ENCODE measurements at regions not wholly inside any gene's neighbourhood (a gene's known extent, or its start where the extent isn't known, plus 50 kb on each side); places are given as distances from the start of the nearest gene placed in this dataset.

- Histone ChIP-seq H3K27me3 (ENCODE audit: insufficient read depth, low read length) (no peaks in the 10 kb centered on the region), H3K9me3 (ENCODE audit: low read length) (no peaks in the 10 kb centered on the region), H2AFZ (ENCODE audit: low read depth, low read length) (no peak overlapping the region), H3K4me3 (ENCODE audit: low read length) (no peak overlapping the region), H3K4me1 (ENCODE audit: insufficient read depth, low read length) (no peaks in the 10 kb centered on the region), H3K36me3 (ENCODE audit: insufficient read depth, low read length) (no peaks in the 10 kb centered on the region)
Measured at GRCh38 chr3:159069866-159070425, 268.1 kb downstream of the MFSD1 start.

DNA sequence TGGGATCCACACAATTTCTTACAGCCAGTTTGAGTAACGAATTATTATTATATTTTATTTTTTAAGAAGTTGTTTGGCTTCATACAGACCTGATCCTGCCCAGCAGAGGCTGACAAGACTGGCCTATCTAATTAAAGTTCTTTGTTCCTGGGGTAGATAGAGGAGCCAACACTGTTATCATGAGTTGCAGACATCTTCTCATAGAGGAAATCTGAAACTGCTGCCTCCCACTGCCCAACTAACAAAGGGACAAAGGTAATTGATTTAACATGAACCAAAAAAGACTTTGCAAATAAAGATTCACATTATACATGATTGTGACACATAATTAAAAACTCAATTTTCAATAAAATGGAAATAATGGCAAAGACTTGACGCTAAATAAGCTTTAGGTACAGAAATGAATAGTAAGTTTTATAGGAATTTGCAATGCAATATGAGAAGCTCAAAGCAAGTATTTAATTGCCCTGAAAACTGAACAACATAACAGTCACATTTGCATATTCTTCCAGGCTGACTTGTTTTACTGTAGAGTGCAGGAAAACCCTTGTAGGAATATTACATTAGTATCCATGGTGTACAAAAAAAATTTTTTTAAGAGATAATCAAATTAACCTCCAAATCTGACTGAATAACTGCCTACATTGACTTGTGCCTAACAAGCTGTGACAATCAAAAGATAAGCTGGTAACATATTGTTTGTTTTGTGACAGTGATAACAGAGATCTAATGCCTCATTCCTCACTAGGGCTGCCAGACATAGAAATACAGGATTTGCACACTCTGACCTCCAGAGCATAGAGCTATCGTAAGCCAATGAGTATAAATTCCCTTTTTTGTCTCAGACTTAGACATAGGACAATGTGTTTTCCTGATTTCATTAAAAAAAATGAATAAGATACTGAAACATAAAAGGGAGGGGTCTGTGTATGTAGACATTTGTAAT, 273.2 kb downstream of the MFSD1 start:
- Histone ChIP-seq H3K27me3 (ENCODE audit: insufficient read depth, low read length) (no peaks in the 10 kb centered on the region), H3K9me3 (ENCODE audit: low read length) (no peaks in the 10 kb centered on the region), H3K4me3 (ENCODE audit: low read length) (no peak overlapping the region), H2AFZ (ENCODE audit: low read depth, low read length) (no peak overlapping the region), H3K4me1 (ENCODE audit: insufficient read depth, low read length) (no peaks in the 10 kb centered on the region), H3K36me3 (ENCODE audit: insufficient read depth, low read length) (no peaks in the 10 kb centered on the region)

- Histone ChIP-seq H3K27me3 (ENCODE audit: insufficient read depth, low read length) (no peaks in the 10 kb centered on the region), H3K4me3 (ENCODE audit: low read length) (no peak overlapping the region), H2AFZ (ENCODE audit: low read depth, low read length) (no peak overlapping the region), H3K36me3 (ENCODE audit: insufficient read depth, low read length) (no peaks in the 10 kb centered on the region), H3K4me1 (ENCODE audit: insufficient read depth, low read length) (no peaks in the 10 kb centered on the region), H3K9me3 (ENCODE audit: low read length) (no peaks in the 10 kb centered on the region)
Measured at GRCh38 chr3:159077860-159078259, 276.0 kb downstream of the MFSD1 start.

DNA sequence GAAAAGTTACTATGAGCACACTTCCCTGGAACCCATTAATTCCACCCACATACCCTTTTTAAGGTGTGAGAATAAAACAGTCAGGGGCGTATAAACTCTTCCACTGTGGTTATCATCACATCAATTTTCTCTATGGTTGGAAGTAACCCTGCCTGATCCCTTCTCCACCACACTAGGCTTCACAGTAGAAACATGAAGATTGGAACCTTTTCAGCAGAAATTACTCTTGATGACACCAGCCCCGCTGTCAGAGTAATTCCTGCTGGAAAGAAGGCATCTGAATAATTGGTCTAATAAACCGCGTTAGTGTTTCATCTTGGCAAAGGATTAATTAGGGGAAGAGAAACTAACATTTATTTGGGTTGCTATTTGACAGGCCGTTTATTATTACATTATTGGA, 278.4 kb downstream of the MFSD1 start:
- no peaks in the 10 kb centered on the region for H3K27me3 ChIP-seq (ENCODE audit: insufficient read depth, low read length)
- no peaks in the 10 kb centered on the region for H3K4me1 ChIP-seq (ENCODE audit: insufficient read depth, low read length)
- no peaks in the 10 kb centered on the region for H3K36me3 ChIP-seq (ENCODE audit: insufficient read depth, low read length)
- no peaks in the 10 kb centered on the region for H3K9me3 ChIP-seq (ENCODE audit: low read length)
- no peak overlapping the region for H3K4me3 ChIP-seq (ENCODE audit: low read length)
- no peak overlapping the region for H2AFZ ChIP-seq (ENCODE audit: low read depth, low read length)

DNA sequence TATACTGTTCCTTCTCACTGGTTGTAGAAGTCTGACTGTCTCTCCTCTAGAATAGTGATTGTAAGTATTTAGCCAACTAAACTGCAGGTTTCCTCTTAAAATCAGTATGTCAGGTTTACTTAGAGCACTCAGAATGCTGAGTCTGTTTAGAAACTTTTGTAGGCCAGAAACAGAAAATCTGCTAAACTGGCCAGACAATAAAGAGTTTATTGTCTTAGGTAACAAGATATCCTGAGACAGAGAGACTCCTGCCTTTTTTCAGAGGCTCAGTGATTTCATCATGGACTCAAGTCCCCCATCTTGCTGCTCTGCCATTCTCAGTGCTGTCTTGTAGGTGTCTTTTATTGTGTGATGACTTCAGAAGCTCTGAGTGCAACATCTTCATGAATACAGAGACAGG, 279.0 kb downstream of the MFSD1 start:
- H3K4me3 ChIP-seq (ENCODE audit: low read length): no peak overlapping the region
- no peak overlapping the region for H2AFZ ChIP-seq (ENCODE audit: low read depth, low read length)
- no peaks in the 10 kb centered on the region for H3K27me3 ChIP-seq (ENCODE audit: insufficient read depth, low read length)
- no peaks in the 10 kb centered on the region for H3K4me1 ChIP-seq (ENCODE audit: insufficient read depth, low read length)
- H3K36me3 ChIP-seq (ENCODE audit: insufficient read depth, low read length): no peaks in the 10 kb centered on the region
- no peaks in the 10 kb centered on the region for H3K9me3 ChIP-seq (ENCODE audit: low read length)

- H2AFZ ChIP-seq (ENCODE audit: low read depth, low read length): no peak overlapping the region
- H3K27me3 ChIP-seq (ENCODE audit: insufficient read depth, low read length): no peaks in the 10 kb centered on the region
- no peak overlapping the region for H3K4me3 ChIP-seq (ENCODE audit: low read length)
- H3K9me3 ChIP-seq (ENCODE audit: low read length): no peaks in the 10 kb centered on the region
- H3K36me3 ChIP-seq (ENCODE audit: insufficient read depth, low read length): no peaks in the 10 kb centered on the region
- H3K4me1 ChIP-seq (ENCODE audit: insufficient read depth, low read length): no peaks in the 10 kb centered on the region
Measured at GRCh38 chr3:159082519-159082918, 280.7 kb downstream of the MFSD1 start.

DNA sequence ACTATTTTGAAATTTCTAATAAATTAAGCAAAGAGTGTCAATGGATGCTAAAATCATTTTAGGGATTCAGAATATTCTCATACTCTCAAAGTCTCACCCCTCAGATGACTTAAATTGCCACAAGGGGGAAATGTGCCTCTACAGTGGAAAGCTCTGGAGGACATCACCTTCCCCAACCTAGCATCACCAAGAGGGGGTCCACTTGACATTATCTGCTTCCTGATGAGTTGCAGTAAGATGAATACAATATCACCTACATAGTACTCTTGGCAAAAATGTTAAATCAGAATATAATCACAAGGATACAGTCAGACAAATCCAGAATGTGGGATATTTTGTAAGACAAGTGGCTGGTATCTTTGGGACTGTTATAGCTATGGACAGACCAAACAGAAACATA, 290.1 kb downstream of the MFSD1 start:
- Histone ChIP-seq H3K36me3 (ENCODE audit: insufficient read depth, low read length) (no peaks in the 10 kb centered on the region), H3K27me3 (ENCODE audit: insufficient read depth, low read length) (no peaks in the 10 kb centered on the region), H3K9me3 (ENCODE audit: low read length) (no peaks in the 10 kb centered on the region), H2AFZ (ENCODE audit: low read depth, low read length) (no peak overlapping the region), H3K4me1 (ENCODE audit: insufficient read depth, low read length) (no peaks in the 10 kb centered on the region), H3K4me3 (ENCODE audit: low read length) (no peak overlapping the region)

GRCh38 chr3:159102001-159102400, 300.1 kb downstream of the MFSD1 start:
- Histone ChIP-seq H3K4me3 (ENCODE audit: low read length) (no peak overlapping the region), H3K36me3 (ENCODE audit: insufficient read depth, low read length) (no peaks in the 10 kb centered on the region), H2AFZ (ENCODE audit: low read depth, low read length) (no peak overlapping the region), H3K9me3 (ENCODE audit: low read length) (no peaks in the 10 kb centered on the region), H3K27me3 (ENCODE audit: insufficient read depth, low read length) (no peaks in the 10 kb centered on the region), H3K4me1 (ENCODE audit: insufficient read depth, low read length) (no peaks in the 10 kb centered on the region)

- Histone ChIP-seq H3K27me3 (ENCODE audit: insufficient read depth, low read length) (no peaks in the 10 kb centered on the region), H3K4me1 (ENCODE audit: insufficient read depth, low read length) (no peaks in the 10 kb centered on the region), H3K9me3 (ENCODE audit: low read length) (no peaks in the 10 kb centered on the region), H3K4me3 (ENCODE audit: low read length) (no peak overlapping the region), H2AFZ (ENCODE audit: low read depth, low read length) (no peak overlapping the region), H3K36me3 (ENCODE audit: insufficient read depth, low read length) (no peaks in the 10 kb centered on the region)
Measured at GRCh38 chr3:159112724-159113123, 310.9 kb downstream of the MFSD1 start.

DNA sequence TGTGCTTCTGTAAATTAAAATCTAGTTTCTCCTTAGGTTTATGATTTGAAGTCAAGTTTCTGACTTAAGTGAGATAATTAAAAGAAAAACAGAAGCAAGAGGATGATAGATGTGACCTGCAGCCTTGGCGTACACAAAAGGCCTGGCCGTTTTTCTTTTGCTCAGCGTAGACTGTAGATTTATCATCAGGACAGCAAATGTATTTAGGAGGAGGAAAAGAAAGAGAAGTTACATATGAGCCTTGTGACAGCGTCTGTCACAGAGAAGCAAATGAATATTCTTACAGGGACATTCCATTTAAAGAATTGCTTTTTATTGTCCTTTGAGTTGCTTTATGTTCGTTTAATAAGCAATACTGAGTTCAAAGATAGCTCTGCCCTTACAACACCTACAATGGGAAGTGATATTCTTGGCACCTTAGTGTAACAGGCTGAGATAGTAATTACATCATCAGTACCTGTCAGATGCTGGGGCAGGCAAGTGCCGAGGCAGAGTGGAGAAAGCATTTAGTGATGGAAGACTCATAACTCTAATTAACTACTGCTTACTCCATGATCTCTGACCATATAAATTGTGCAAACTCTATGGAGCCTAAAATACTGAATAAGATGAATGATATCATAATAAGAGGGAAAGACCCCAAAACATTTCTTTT, 311.5 kb downstream of the MFSD1 start:
- H3K27me3 ChIP-seq (ENCODE audit: insufficient read depth, low read length): no peaks in the 10 kb centered on the region
- H2AFZ ChIP-seq (ENCODE audit: low read depth, low read length): no peak overlapping the region
- no peaks in the 10 kb centered on the region for H3K9me3 ChIP-seq (ENCODE audit: low read length)
- no peaks in the 10 kb centered on the region for H3K36me3 ChIP-seq (ENCODE audit: insufficient read depth, low read length)
- no peaks in the 10 kb centered on the region for H3K4me1 ChIP-seq (ENCODE audit: insufficient read depth, low read length)
- no peak overlapping the region for H3K4me3 ChIP-seq (ENCODE audit: low read length)

- Histone ChIP-seq H2AFZ (ENCODE audit: low read depth, low read length) (no peak overlapping the region), H3K4me1 (ENCODE audit: insufficient read depth, low read length) (no peaks in the 10 kb centered on the region), H3K27me3 (ENCODE audit: insufficient read depth, low read length) (no peaks in the 10 kb centered on the region)
Measured at GRCh38 chr3:159114582-159114981, 312.7 kb downstream of the MFSD1 start.

GRCh38 chr3:159123877-159124276, 322.0 kb downstream of the MFSD1 start:
- Histone ChIP-seq H3K4me3 (ENCODE audit: low read length) (no peak overlapping the region), H3K27me3 (ENCODE audit: insufficient read depth, low read length) (no peaks in the 10 kb centered on the region), H3K4me1 (ENCODE audit: insufficient read depth, low read length) (no peaks in the 10 kb centered on the region), H3K36me3 (ENCODE audit: insufficient read depth, low read length) (no peaks in the 10 kb centered on the region), H3K9me3 (ENCODE audit: low read length) (no peaks in the 10 kb centered on the region), H2AFZ (ENCODE audit: low read depth, low read length) (no peak overlapping the region)

More at GRCh38 chr3:159114582-159114981, 312.7 kb downstream of the MFSD1 start:
- no peak overlapping the region for H3K4me3 ChIP-seq (ENCODE audit: low read length)
- H3K9me3 ChIP-seq (ENCODE audit: low read length): no peaks in the 10 kb centered on the region
- H3K36me3 ChIP-seq (ENCODE audit: insufficient read depth, low read length): no peaks in the 10 kb centered on the region

- Histone ChIP-seq H3K9me3 (ENCODE audit: low read length) (no peaks in the 10 kb centered on the region), H3K4me1 (ENCODE audit: insufficient read depth, low read length) (no peaks in the 10 kb centered on the region), H3K27me3 (ENCODE audit: insufficient read depth, low read length) (no peaks in the 10 kb centered on the region), H2AFZ (ENCODE audit: low read depth, low read length) (no peak overlapping the region), H3K4me3 (ENCODE audit: low read length) (no peak overlapping the region), H3K36me3 (ENCODE audit: insufficient read depth, low read length) (no peaks in the 10 kb centered on the region)
Measured at GRCh38 chr3:159126261-159127020, 324.6 kb downstream of the MFSD1 start.

Measured in neuron (in vitro differentiated cells).